H1 (cell line): ENCODE measurements at regions not wholly inside any gene's neighbourhood (a gene's known extent, or its start where the extent isn't known, plus 50 kb on each side); places are given as distances from the start of the nearest gene placed in this dataset.

ENCODE experiments used
- CTCF ChIA-PET: fragments of 300-600 bp; sonication (Branson Sonifier 250); formaldehyde crosslinking; loops from one replicate; lab custom pipeline; 2021; ENCODE audit not compliant: partially characterized antibody; lab: Charles Lee
- POLR2A ChIA-PET: fragments of 300-600 bp; sonication (Branson Sonifier 250); formaldehyde crosslinking; loops from one replicate; lab custom pipeline; 2021; ENCODE audit warnings: inconsistent platforms; ENCODE audit not compliant: partially characterized antibody; lab: Charles Lee
- DNase-seq, 2 experiments: peaks; one replicate each; pipeline versions ENCODE4 v3.0.0 to v3.0.0-alpha.2; 2010 to 2022; ENCODE audit warnings: low spot score in 2 of 2, low read depth in 1 of 2, mixed read lengths in 1 of 2
- FAIRE-seq: peaks from 2 replicates; lab custom pipeline; 2011; peaks lifted over from hg19 to GRCh38; lab: Jason Lieb, UNC
- H2AFZ ChIP-seq: 2 replicates; pipeline ENCODE4 v1.8.1; 2012; ENCODE audit warnings: low read length, inconsistent platforms
- H2AK5ac ChIP-seq: 2 replicates; pipeline ENCODE4 v1.6.1; 2013; ENCODE audit warnings: low read depth, low read length
- H2BK120ac ChIP-seq: replicated peaks from 2 replicates; pipeline ENCODE3; 2013; ENCODE audit warnings: low read depth, low read length, inconsistent platforms
- H2BK12ac ChIP-seq: 2 replicates; pipeline ENCODE4 v1.6.1; 2013; ENCODE audit warnings: low read depth, low read length
- H2BK15ac ChIP-seq: 2 replicates; pipeline ENCODE4 v1.6.1; 2013; ENCODE audit warnings: low read length
- H2BK20ac ChIP-seq: 2 replicates; pipeline ENCODE4 v1.6.1; 2013; ENCODE audit warnings: low read length
- H2BK5ac ChIP-seq: 2 replicates; pipeline ENCODE4 v1.6.1; 2013; ENCODE audit warnings: low read depth, low read length
- H3K14ac ChIP-seq: 2 replicates; pipeline ENCODE4 v1.6.1; 2013; ENCODE audit warnings: inconsistent platforms; ENCODE audit not compliant: insufficient read length
- H3K18ac ChIP-seq: 2 replicates; pipeline ENCODE4 v1.6.1; 2013; ENCODE audit warnings: low read length; ENCODE audit errors: extremely low read depth
- H3K23ac ChIP-seq: 2 replicates; pipeline ENCODE4 v1.6.1; 2013; ENCODE audit warnings: inconsistent platforms; ENCODE audit not compliant: insufficient read length
- H3K23me2 ChIP-seq: 2 replicates; pipeline ENCODE4 v1.6.1; 2013; ENCODE audit warnings: low read depth, low read length
- H3K27ac ChIP-seq: 2 replicates; pipeline ENCODE4 v1.6.1; 2011; ENCODE audit warnings: low read depth, low read length, inconsistent platforms
- H3K27me3 ChIP-seq, 4 experiments: replicated peaks in 1 of 4; 1 replicate in 1 of 4; 2 replicates in 3 of 4; pipeline versions ENCODE4 v1.6.1 to v1.8.1; 2011 to 2013; ENCODE audit warnings: low read length in 3 of 4, mild to moderate bottlenecking in 3 of 4, inconsistent platforms in 2 of 4, mixed read lengths in 2 of 4, moderate library complexity in 1 of 4; ENCODE audit not compliant: control insufficient read depth in 3 of 4, insufficient read depth in 3 of 4; ENCODE audit errors: extremely low read depth in 1 of 4
- H3K36me3 ChIP-seq, 4 experiments: 2 replicates each; pipeline versions ENCODE4 v1.6.1 to v1.8.1; 2011 to 2013; ENCODE audit warnings: mild to moderate bottlenecking in 4 of 4, low read length in 3 of 4, moderate library complexity in 2 of 4, control low read depth in 1 of 4, inconsistent platforms in 1 of 4; ENCODE audit not compliant: insufficient read depth in 4 of 4, control insufficient read depth in 2 of 4
- H3K4ac ChIP-seq: replicated peaks from 2 replicates; pipeline ENCODE3; 2013; ENCODE audit warnings: low read length, low read depth, mixed read lengths, inconsistent platforms; ENCODE audit not compliant: insufficient read length
- H3K4me1 ChIP-seq, 4 experiments: replicated peaks in 1 of 4; 1 replicate in 1 of 4; 2 replicates in 3 of 4; pipeline versions ENCODE4 v1.6.1 to v1.8.1; 2011 to 2013; ENCODE audit warnings: low read length in 3 of 4, inconsistent platforms in 2 of 4, mixed read lengths in 1 of 4; ENCODE audit not compliant: insufficient read depth in 4 of 4, control insufficient read depth in 3 of 4
- H3K4me2 ChIP-seq, 2 experiments: 2 replicates each; pipeline versions ENCODE4 v1.6.1 to v1.8.1; 2011 to 2013; ENCODE audit warnings: low read depth in 2 of 2, low read length in 2 of 2, control low read depth in 1 of 2, inconsistent platforms in 1 of 2, mild to moderate bottlenecking in 1 of 2; ENCODE audit not compliant: insufficient read depth in 1 of 2
- H3K4me3 ChIP-seq, 4 experiments: fragments of 200-600, 300-600 bp in 1 of 4; sonication (generic), shearing (Covaris generic), sonication (Bioruptor Twin) in 1 of 4; 2 replicates each; pipeline versions ENCODE4 v1.5.1 to v1.8.1; 2011 to 2016; ENCODE audit warnings: low read length in 4 of 4, low read depth in 3 of 4, control low read depth in 2 of 4, inconsistent platforms in 2 of 4, mild to moderate bottlenecking in 2 of 4, mixed read lengths in 1 of 4, moderate library complexity in 1 of 4; ENCODE audit not compliant: insufficient read depth in 2 of 4; ENCODE audit errors: extremely low read depth in 1 of 4
- H3K56ac ChIP-seq: replicated peaks from 2 replicates; pipeline ENCODE3; 2013; ENCODE audit warnings: low read depth, mild to moderate bottlenecking, mixed read lengths, low read length, inconsistent platforms; ENCODE audit not compliant: insufficient read length
- H3K79me1 ChIP-seq: 2 replicates; pipeline ENCODE4 v1.6.1; 2013; ENCODE audit warnings: low read depth, low read length, control low read depth
- H3K79me2 ChIP-seq, 2 experiments: 2 replicates each; pipeline versions ENCODE4 v1.6.1 to v1.8.1; 2012 to 2013; ENCODE audit warnings: low read length in 2 of 2, mild to moderate bottlenecking in 2 of 2, inconsistent platforms in 1 of 2; ENCODE audit not compliant: insufficient read depth in 2 of 2, control insufficient read depth in 1 of 2
- H3K9ac ChIP-seq, 4 experiments: replicated peaks in 1 of 4; 1 replicate in 1 of 4; 2 replicates in 3 of 4; pipeline versions ENCODE4 v1.6.1 to v1.8.1; 2011 to 2013; ENCODE audit warnings: low read depth in 3 of 4, low read length in 3 of 4, control low read depth in 2 of 4, mild to moderate bottlenecking in 2 of 4, moderate library complexity in 2 of 4, inconsistent platforms in 1 of 4; ENCODE audit errors: extremely low read depth in 1 of 4
- H3K9me3 ChIP-seq, 2 experiments: 2 replicates each; pipeline versions ENCODE4 v1.6.1 to v1.8.1; 2012 to 2013; ENCODE audit warnings: mild to moderate bottlenecking in 2 of 2, moderate library complexity in 2 of 2, control low read depth in 1 of 2, inconsistent platforms in 1 of 2, low read depth in 1 of 2, low read length in 1 of 2, mixed read lengths in 1 of 2; ENCODE audit not compliant: insufficient read depth in 2 of 2
- H4K20me1 ChIP-seq, 2 experiments: replicated peaks in 1 of 2; 2 replicates each; pipeline versions ENCODE3 to v1.8.1; 2011 to 2013; ENCODE audit warnings: inconsistent platforms in 2 of 2, low read length in 2 of 2, mild to moderate bottlenecking in 1 of 2; ENCODE audit not compliant: insufficient read depth in 2 of 2, control insufficient read depth in 1 of 2
- H4K5ac ChIP-seq: 2 replicates; pipeline ENCODE4 v1.6.1; 2013; ENCODE audit warnings: low read length, low read depth, mixed read lengths, inconsistent platforms; ENCODE audit not compliant: insufficient read length
- H4K8ac ChIP-seq: 2 replicates; pipeline ENCODE4 v1.8.0; 2013; ENCODE audit warnings: mild to moderate bottlenecking, moderate library complexity, low read length, inconsistent platforms; ENCODE audit not compliant: insufficient read depth; ENCODE audit errors: extremely low read depth
- H4K91ac ChIP-seq: replicated peaks from 2 replicates; pipeline ENCODE3; 2013; ENCODE audit warnings: low read length, mixed read lengths, inconsistent platforms; ENCODE audit not compliant: insufficient read length
- BRCA1 ChIP-seq: IDR thresholded peaks from 2 replicates; pipeline ENCODE4 v1.6.1; 2012; ENCODE audit warnings: low read depth, low read length, improper control_type of control experiment
- CTBP2 ChIP-seq: IDR thresholded peaks from 2 replicates; pipeline ENCODE4 v1.7.0; 2011; ENCODE audit warnings: borderline replicate concordance, mild to moderate bottlenecking, moderate library complexity, mixed read lengths, low read length; ENCODE audit not compliant: insufficient read depth, insufficient read length
- JUN ChIP-seq: IDR thresholded peaks from 2 replicates; pipeline ENCODE4 v1.6.1; 2011; ENCODE audit warnings: low read depth, mild to moderate bottlenecking, improper control_type of control experiment, low read length
- RNF2 ChIP-seq: fragments of 200-900, 300-1000 bp; sonication (generic); IDR thresholded peaks from 2 replicates; pipeline ENCODE4 v1.7.1; 2016; ENCODE audit warnings: borderline replicate concordance, low read depth, mild to moderate bottlenecking, antibody characterized with exemption, low read length; ENCODE audit not compliant: poor library complexity, severe bottlenecking; ENCODE audit errors: missing control alignments
- SIN3A ChIP-seq, 2 experiments: IDR thresholded peaks in 1 of 2; conservative IDR thresholded peaks in 1 of 2; 2 replicates each; pipeline ENCODE4 v1.6.1; 2011 to 2012; ENCODE audit warnings: low read length in 2 of 2, improper control_type of control experiment in 1 of 2, low read depth in 1 of 2, mild to moderate bottlenecking in 1 of 2
- SIRT6 ChIP-seq: IDR thresholded peaks from one replicate; pipeline ENCODE4 v1.7.1; 2012; ENCODE audit warnings: low read length, inconsistent platforms
- WGBS, 2 experiments: shearing (Covaris generic) in 1 of 2; methylation state at CpG; one replicate each; pipeline versions ENCODE4 v1.1.6 to v1.1.7; 2013 to 2015; ENCODE audit warnings: low lambda C conversion rate in 2 of 2, mixed read lengths in 2 of 2, inconsistent platforms in 1 of 2, low coverage in 1 of 2, missing lambda C conversion rate in 1 of 2; ENCODE audit not compliant: insufficient replicate concordance in 2 of 2, insufficient coverage in 1 of 2, insufficient read length in 1 of 2; ENCODE audit errors: extremely low coverage in 1 of 2, missing lambda C conversion rate in 1 of 2; 5-methylcytosine and 5-hydroxymethylcytosine counted together
- TF ChIP-seq, protein P1 (sequence below): IDR thresholded peaks from 2 replicates; pipeline ENCODE4 v1.6.1; 2011; ENCODE audit warnings: low read depth, mild to moderate bottlenecking, low read length; ENCODE audit not compliant: insufficient read depth

DNA sequence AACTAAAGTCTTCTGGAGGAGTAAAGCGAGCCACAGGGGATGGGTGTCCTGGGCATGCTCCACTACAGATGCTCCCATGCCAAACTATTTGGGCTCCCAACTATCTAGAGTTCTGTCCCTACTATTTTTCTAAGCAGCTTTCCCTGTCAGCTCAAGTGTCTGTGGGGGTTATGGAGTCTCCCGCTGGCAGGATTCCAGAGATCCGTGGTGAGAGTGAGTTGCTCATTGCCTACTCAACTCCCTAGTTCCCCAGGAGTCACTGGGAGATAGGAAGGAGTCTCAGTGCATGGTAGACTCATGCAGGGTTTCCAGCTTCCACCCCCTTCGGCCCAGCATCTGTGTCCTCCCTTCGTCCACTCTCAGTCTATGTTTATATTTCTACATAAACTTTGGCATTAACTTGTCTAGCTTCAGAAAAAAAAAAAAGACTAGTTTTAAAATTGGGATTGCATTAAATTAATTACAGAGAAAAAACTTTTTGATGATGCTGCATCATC is 55.1 kb upstream of the INPP4B start:
- POLR2A ChIA-PET = no interaction called here
- no peak overlapping the region for H3K23ac ChIP-seq
- no peak overlapping the region for H3K27ac ChIP-seq
- no peak for FAIRE-seq
- H3K27me3 ChIP-seq = no peaks in the 10 kb centered on the region
- H4K91ac ChIP-seq = no peak overlapping the region
- H4K8ac ChIP-seq = no peak overlapping the region
- H4K5ac ChIP-seq = no peak overlapping the region
- no peaks in the 10 kb centered on the region for H4K20me1 ChIP-seq
- no peak overlapping the region for H2BK5ac ChIP-seq
- H3K9ac ChIP-seq = no peak overlapping the region
- H3K14ac ChIP-seq = no peak overlapping the region
- no peak overlapping the region for H2AFZ ChIP-seq
- H3K4me1 ChIP-seq = no peaks in the 10 kb centered on the region
- no peaks in the 10 kb centered on the region for H3K79me2 ChIP-seq
- H3K23me2 ChIP-seq = no peaks in the 10 kb centered on the region
- H3K4me2 ChIP-seq = no peak overlapping the region
- no peak overlapping the region for H2AK5ac ChIP-seq
- DNase-seq = no peak
- no peaks in the 10 kb centered on the region for H3K79me1 ChIP-seq
- H3K4ac ChIP-seq = no peak overlapping the region
- no peaks in the 10 kb centered on the region for H3K36me3 ChIP-seq
- no peak overlapping the region for H3K56ac ChIP-seq
- CTCF ChIA-PET = interaction anchor here (0.7 kb wide), 1 partner anchor 14 kb away, joined by 3 read pairs; no protein-coding TSS in a partner anchor
- WGBS, 2 experiments = 95% methylated on average over 5 of the region's 5 CpGs; no CpG with 5 or more reads in 1 of the 2 experiments
- H2BK15ac ChIP-seq = no peak overlapping the region
- TF ChIP-seq BRCA1 (no peak), CTBP2 (no peak), SIN3A (conservative IDR thresholded peaks at IDR 0.05 in 1 of 2, IDR thresholded peaks at IDR 0.05 in 1 of 2; ENCODE audit: low read depth in 1 of 2, low read length in 2 of 2) (no peak), JUN (no peak), SIRT6 (no peak), RNF2 (no peak)
- TF ChIP-seq, protein P1, sequence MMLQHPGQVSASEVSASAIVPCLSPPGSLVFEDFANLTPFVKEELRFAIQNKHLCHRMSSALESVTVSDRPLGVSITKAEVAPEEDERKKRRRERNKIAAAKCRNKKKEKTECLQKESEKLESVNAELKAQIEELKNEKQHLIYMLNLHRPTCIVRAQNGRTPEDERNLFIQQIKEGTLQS = no peak
- no peak overlapping the region for H2BK120ac ChIP-seq
- no peak overlapping the region for H3K18ac ChIP-seq
- peaks cover 0 to 7% of the 10 kb centered on the region in 2 experiments; a peak in 1 of 4 replicates for H3K9me3 ChIP-seq
- H3K4me3 ChIP-seq = no peak overlapping the region
- no peak overlapping the region for H2BK12ac ChIP-seq
- H2BK20ac ChIP-seq = no peak overlapping the region
